Islet precursor cell (in vitro differentiated cells): ENCODE measurements at regions not wholly inside any gene's neighbourhood (a gene's known extent, or its start where the extent isn't known, plus 50 kb on each side); places are given as distances from the start of the nearest gene placed in this dataset.
"Not testable (repeated sequence)": the region's sequence is repeated elsewhere in the genome, so short reads cannot be mapped to it uniquely, and the experiment has no call there.

ENCODE experiments used
- DNase-seq: peaks from one replicate; pipeline ENCODE4 v3.0.0-alpha.2; 2018

DNA sequence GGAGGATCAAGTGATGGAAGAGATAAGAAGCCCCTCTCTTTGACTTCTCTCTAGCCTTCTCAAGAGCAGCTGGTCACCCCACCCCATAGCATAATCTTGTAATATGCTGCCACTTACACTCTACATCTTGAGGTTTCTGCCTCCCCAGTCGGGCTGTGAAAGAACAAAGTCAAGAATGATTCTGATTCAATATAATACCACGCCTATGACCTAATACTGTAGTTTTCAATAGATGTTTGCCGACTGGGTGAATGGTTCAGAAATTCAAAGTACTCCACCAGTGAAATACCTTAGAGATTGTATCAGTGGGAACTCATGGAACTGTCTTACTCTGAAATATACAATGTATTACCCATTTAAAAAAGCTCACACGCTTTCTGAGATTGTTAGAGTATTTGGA is 93.0 kb upstream of the ZFHX3 start:
- no peak for DNase-seq

DNA sequence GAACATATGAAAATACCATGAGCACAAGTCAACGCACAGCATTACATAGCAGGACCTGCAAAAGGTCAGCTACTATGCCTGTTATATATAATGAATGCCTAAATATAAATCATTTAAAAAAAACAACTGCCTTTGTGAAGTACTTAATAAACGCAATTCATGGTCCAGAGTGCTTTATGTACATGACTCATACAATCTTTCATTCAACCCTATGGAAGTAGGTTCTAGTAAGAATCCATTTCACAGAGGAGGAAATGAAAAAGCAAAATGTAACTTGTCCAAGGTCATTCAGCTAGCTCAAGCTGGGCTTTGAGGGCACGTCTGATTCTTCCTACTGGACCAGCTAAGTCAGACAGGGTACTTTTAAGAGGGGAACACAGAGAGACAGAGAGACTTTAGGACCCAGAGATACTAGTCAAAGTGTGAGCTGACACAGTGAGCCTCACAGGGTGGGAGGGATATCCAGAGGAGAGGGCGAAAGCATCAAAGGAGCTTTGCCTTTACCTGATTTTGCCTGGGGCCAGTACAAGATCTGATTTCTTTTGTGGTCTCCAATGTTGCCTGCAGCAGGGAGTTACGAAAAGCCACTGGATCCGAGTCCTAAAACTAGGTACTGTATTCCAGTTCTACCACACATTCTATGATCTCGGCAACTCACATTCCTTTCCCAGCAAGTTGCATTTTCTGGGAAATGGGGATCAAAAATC is 83.4 kb upstream of the ZFHX3 start:
- DNase-seq = peak; percentile 57

DNA sequence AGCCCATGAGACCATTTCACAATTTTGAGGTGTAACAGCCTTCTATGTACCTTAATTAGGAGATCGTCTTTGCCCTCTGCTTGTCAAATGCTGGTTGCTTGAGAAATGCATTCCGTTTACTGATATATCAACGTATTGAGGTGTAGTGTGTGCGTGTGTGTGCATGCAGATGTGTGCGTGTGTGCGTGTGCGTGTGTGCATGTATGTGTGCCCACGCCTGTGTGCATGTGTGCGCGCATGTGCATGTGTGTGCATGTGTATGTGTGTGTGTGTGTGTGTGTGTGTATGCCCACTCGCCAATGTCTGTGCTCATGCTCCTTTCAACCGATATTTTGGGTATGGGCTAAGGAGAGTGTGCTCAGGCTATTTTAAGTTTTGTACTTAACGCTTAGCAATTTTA is 81.5 kb upstream of the ZFHX3 start:
- no peak for DNase-seq

DNA sequence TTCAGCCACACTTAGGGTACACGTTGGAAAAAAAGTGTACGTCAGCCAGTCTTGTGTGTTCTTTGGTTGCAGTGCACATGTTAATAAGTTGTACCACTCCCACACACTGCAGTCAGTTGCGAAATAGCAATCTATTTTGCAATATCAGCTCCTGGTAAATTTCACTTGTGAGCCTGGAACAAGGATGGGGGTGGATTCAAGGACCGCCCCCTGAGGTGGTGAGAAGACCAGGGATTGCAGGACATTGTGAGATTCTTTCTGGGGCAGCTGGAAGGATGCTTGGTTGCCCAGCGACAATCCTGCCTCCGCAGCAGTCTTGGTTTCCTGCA is 78.6 kb upstream of the ZFHX3 start:
- DNase-seq = no peak

DNA sequence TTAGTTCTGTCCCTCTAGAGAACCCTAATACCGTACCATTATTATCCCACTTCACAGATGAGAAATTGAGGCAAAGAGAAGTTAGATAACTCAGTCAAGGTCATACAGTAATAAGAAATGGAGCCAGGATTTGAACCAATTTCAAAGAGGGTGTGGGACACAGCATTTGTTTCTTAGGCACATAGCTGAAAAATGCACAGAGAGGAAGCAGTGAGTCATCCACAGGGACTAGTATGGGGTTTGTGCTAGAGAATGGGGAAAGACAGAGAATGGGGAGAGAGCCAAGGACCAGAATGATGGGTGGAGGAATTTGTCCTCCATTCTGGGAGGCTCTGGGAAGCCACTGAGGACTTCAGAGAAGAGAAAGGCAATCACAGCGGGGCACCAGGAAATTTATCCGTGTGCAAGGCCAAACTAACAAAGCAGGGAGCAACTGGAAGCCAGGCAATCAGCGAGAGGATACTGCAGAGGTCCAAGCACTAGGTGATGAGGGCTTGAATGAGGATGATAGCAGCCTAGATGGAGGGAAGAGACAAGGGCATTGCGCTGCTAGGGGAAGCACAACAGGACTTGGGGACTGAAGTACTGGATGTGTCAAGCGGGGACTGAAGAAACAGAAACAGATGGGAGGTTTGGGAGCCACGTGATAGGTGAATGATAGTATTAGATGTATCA is 78.1 kb upstream of the ZFHX3 start:
- DNase-seq = no peak

DNA sequence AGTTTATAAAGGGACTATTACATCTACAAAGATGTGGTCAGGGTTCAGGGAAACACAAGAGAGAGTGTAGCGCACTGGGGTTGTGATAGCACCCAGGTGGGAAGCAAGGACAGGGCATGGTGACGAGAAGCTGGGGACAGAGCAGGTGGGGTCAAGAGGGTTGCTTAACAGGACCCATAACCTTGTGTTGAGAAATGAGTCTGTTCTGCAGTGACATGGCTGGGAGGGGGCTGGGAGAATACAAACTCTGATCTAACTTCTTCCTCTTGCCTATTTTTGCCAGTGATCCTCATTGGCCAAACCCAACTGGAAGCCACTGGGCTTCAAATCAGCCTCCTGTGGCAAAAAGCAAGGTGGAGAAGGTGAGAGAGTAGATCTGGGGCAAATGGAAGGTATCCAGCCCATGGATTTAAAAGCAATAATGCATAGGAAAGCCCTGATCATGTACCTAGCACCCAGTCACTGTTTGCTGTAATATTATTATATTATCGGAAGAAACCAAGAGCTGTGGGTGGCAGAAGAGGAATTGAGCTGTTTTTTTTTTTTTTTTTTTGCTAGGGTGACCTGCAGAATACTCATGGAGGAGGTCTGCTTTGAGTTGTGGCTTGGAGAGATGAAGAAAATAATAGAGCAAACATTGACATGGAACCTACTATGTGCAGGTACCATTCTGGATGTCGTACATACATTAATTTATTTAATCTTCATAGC is 76.9 kb upstream of the ZFHX3 start:
- no peak for DNase-seq

DNA sequence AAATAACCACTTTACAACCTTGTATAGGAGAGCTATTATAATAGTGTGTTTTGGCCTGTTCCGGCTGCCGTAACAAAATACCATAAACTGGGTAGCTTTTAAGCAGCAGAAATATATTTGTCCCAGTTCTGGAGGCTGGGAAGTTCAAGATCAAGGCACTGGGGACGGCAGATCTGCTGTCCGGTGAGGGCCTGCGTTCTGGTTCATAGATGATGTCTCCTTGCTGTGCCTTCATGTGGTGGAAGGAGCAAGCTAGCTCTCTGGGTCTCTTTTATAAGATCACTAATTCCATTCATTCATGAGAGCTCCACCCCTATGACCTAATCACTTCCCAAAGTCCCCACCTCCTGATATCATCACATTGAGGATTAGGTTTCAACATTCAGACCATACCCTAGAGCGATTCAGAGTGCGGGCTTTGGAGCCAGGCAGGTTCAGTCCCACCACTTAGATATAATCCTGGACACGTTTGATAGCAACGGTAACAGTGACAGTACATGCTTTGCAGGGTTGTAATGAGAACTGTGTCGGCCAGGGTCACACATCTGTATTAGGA is 76.2 kb upstream of the ZFHX3 start:
- DNase-seq = no peak

DNA sequence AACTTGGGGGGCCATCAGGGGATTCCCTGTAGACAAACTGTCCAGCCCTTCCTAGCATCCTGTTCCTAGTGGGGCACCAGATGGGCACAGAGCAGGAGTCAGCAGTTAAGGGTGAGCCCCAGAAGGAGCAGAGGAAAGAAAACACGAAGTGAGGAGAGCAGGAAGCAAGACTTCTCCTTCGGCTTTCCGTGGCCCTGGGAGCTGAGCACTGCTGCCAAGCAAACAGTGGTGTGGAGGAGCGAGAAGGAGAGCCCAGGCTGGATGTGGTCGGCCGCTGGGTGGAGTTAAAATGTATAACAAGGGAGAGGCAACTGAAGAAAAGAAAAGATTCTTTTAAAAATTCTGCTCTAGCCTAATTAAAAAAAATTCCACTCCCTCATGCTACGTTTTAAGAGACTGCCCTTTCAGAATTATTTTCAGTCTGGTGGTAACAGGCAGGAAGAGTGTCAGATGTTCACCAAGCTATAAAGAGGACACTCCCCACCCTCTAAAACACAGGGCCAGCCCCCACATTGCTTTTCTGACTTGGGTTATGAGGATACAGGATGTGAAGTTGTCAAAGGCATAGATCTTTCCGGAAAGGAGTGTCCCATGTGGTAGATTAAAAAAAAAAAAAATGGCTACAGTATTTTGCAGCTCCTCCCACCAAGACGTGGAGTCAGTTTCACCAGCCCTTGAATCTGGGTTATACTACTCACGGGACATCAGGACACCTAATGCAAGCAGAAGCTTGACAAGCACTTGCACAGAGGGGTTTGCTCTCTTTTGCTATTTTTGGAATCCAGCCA is 74.9 kb upstream of the ZFHX3 start:
- no peak for DNase-seq

DNA sequence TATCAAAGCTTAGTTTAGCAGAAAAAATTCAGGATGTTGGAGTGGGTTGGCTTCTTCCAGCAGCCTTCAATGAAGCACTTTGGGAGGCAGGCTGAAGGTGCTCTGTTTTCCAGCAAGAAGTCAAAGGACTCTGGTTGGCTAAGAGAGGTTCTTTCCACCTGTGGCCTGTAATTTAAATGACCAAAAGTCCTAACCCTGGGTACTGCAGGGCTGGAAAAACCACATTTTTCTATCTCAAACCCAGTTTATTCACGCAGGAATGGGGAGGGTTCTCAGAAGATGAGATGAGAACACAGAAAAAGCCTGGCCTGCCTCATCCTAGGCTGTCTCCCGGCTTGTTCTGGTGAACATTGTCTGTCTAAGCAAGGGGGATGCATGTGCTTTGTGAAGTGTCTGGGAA is 68.6 kb upstream of the ZFHX3 start:
- DNase-seq = peak; percentile 60

DNA sequence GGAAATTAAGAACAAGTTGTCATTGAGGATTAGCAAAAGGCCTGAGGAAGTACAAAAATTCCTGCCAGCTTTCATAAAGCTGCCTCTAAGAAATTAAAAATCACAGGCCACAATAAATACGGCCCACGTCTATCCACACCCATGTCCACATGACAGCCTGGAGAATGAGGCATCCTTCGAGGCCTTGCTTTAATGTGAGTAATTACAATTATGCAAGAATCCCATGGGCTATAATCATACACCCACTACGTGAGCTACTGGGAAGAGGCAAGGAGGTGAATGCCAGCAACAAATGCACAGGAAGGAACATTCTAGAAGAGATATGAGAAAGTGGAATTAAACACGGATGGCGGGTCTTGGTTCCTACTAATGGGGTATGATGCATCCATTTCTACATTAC is 65.4 kb upstream of the ZFHX3 start:
- DNase-seq = no peak

DNA sequence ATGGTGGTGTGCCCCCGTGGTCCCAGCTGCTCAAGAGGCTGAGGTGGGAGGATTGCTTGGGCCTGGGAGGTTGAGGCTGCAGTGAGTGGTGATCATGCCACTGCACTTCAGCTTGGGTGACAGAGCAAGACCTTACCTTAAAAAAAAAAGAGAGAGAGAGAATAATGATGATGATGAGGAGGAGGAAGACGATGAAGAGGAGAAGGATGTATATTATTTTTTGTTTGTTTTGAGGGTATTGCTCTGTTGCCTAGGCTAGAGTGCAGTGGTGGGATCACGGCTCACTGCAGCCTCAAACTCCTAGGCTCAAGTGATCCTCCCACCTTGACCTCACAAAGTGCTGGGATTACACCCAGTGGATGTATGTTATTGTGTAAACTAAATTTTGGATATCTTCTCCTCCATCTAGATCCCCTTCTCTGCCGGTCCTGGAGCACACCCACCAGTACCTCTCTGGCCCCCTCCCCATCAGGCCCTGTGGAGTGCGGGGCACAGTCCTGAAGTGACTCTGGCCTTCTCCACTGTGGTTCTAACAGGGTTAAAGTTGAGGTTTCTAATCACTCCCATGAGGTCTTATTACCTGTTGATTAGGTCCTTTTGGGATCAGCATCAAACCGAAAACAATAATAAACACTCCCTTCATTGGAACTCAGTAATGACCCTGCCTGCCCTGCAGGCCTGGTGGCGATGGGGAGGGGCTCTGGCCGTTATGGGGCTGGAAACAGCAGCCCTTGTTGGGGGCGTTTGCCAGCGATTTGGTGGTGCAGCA is 60.5 kb upstream of the ZFHX3 start:
- no peak for DNase-seq

DNA sequence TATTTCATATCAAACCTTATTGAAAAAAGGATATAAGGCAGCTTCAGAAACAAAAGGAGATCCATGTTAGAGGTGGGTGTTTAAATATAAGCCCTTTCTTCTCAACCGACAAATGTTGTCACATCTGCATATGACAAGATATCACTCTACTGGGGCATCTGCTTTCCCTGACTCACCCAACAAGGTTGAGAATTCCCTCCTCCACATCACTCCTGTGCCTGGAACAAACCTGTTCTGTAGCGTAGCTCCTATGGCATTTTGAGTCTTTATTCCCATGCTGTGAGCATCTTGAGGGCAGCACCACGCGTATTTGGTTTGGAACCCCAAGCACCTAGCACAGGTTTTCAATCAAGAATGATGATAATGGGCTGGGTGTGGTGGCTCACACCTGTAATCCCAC is 59.4 kb upstream of the ZFHX3 start:
- no peak for DNase-seq

DNA sequence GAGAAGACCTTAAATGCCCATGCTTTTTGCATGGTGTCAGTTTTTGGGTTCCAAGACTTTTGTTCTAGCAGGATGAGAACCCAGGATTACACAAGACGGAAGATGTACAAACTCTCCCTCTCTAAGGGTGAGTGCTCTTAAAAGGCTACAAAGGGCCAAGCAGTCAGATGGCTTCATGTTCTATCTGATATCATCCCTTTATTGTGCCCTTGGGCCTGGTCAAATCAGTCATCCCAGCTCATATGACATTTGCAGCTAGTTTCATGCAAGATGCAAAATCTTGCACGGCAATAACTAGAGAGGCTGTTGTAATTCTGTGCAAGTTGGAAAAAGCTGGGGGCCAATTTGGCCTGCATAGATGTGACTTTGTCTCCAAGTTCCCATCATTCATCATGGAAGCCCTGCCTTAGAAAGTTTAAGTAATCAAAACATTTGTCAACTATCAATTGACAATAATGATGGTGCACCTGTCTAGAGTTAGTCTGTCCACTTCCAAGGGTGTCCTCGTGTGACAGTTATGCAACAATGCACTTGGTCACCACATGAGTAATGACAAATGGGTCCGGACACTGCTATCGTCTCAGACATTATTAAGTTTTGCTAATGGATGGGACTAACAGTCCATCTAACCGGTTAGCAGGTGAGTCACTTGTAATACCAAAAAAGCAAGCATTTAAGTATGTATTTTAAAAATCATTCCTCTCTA is 58.6 kb upstream of the ZFHX3 start:
- DNase-seq = no peak

DNA sequence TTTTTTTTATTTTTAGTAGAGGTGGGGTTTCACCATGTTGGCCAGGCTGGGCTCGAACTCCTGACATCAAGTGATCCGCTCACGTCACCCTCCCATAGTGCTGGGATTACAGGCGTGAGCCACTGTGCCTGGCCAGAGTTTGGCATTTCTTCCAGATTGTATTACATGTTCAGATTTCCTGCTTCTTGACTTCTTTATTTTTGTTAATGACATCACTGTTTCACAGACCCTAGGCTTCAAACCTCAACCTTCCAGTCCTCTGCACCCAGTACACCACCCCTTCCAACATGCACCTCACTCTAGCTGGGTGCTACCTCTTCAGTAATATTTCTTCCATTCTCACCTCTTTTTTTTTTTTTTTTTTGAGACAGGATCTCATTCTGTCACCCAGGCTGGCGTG is 53.6 kb upstream of the ZFHX3 start:
- DNase-seq = no peak

DNA sequence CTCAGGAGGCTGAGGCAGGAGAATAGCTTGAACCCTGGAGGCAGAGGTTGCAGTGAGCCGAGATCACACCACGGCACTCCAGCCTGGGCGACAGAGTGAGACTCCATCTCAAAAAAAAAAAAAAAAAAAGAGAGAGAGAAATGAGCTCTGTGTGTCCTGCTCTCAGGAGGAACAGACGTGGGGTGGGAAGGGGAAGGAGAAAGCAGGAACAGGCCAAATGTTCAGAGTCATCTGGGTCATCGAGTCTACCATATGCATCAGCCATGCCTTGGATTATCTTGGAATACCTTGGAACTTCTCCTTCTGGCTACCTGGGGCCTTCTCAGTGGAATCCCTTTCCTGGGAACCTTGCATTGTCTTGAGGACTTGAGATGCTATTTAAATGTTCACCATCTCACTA is 51.7 kb upstream of the ZFHX3 start:
- not testable (repeated sequence) for DNase-seq
